ENCODE measurements at regions not wholly inside any gene's neighbourhood (a gene's known extent, or its start where the extent isn't known, plus 50 kb on each side); places are given as distances from the start of the nearest gene placed in this dataset.

DNA sequence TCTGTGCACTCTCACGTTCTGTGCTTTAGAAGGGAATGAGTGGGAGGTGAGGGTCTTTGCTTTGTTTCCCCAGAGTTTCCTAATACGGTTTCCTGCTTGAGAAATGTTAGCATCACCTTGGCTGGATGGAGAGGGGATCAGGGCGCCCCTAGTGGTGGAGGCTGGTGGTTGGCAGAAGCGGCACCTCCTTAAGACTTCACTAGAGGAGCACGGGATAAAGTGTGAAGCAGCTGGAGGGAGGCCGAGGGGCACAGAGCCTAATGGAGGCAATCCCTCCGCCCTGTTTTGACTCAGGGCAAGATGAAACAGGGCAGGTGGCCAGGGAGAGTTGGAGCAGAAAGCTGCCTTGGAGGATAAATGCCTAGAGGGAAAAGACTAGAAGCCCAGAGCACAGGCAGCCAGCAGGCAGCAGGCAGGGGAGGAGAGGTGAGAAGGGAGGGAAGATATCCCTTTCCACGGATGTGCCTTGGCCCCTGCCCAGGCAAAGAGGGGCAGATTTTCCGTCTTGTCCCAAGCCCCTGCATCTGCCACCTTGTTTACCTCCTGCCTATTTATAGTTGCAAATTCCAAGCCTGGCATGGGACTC lies 56.0 kb upstream of the BTRC start:
- DNase-seq (ENCODE audit: low spot score), result peak; percentile 50

DNA sequence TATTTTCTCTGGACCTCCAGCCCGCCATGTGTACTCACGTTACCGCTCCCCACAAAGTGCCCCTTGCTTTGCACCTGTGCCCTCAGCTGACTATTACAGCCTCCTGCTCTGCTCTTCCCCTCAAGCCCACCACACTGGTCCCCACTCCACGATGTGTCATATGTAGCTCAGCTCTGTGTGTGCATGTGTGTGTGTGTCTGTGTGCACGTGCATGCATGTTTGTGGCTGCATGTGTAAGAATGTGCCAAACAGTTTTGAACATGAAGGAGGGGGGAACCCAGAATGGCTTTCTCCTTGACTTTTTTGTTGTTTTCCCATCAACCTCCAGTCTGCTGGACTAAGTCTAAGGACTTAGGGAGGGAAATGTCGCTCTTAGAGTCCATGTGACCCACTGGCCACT lies 54.8 kb upstream of the BTRC start:
- no peak for DNase-seq (ENCODE audit: low spot score)

DNA sequence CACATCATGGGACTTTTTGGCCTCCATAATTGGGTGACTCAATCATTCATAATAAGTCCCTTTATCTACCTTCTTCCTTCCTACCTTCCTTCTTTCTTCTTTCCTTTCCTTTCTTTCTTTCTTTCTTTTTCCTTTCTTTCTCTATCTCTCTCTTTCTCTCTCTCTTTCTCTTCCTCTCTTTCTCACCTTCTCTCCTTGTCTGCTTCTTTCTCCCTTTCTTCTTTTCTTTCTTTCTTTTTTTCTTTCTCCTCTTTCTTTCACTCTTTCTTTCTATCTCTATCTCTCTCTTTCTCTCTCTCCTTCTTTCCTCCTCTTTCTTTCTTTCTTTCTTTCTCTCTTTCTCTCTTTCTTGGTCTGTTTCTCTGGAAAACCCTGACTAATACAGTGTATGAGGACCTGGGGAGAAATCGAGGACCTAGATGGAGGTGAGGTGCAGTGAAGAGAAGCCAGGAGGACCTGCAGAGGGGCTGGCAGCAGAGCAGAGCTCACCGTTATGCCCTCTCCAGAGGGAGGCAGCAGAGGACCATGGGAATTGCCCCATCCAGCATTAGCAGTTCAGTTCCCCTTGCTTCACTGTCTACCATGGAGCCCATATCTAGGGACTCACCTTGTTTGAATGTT lies 52.7 kb upstream of the BTRC start:
- no peak for DNase-seq (ENCODE audit: low spot score)

DNA sequence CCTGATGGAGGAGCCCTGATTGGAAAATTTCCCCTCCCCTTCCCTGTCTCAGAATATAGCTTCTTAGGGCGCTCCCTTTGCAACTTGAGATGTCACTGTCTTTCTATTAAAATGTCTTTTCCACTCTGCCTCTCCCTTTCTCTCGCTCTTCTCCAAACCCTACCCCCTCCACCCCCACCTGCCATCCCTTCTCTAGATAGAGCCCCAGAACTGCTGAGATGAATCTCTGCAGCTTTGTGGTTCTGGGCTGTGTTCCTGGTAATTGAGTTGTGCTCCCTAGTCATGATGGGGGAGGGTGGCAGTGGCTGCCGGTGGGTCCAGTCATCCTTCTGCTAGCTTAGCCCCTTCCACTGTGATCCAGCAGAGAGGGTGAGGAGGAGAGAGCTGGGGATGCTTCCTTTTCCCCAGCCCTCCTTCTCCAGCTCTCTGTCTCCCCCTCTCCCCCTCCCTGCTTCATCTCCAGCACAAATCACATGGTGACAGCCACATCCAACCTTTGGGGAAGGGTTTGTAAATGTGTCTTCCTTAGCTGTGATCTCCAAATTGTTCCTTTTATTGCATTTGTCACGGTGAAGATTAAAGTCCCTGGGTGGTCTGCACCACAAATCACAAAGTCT lies 50.8 kb upstream of the BTRC start:
- DNase-seq (ENCODE audit: low spot score), result no peak
